ENCODE measurements at regions not wholly inside any gene's neighbourhood (a gene's known extent, or its start where the extent isn't known, plus 50 kb on each side); places are given as distances from the start of the nearest gene placed in this dataset.
A peak's percentile ranks its signal among the peaks of the same experiment; 100 is the strongest.
"Not testable (repeated sequence)": the region's sequence is repeated elsewhere in the genome, so short reads cannot be mapped to it uniquely, and the experiment has no call there.

- TF ChIP-seq CTCF (IDR thresholded peaks at IDR 0.05) (no peak), POLR2A (IDR thresholded peaks at IDR 0.05) (no peak)
- intact Hi-C loops (cut with DNase I; ENCODE audit: low total_unique reads), result no loop called here
- peak in 1 of 2 donors; percentile 46 for DNase-seq (ENCODE audit: low spot score in 2 of 2)
- H3K4me3 ChIP-seq (ENCODE audit: low read depth, poor library complexity, severe bottlenecking), result no peak overlapping the region
- whole genome bisulfite sequencing, 2 donors, result 51 to 65% methylated on average over 11 of the region's 11 CpGs
Measured at GRCh38 chrX:460116-460515, 73.4 kb upstream of the PPP2R3B start.

- WGBS, 2 donors, result 74 to 82% methylated on average over 41 to 44 of the region's 45 CpGs
- TF ChIP-seq POLR2A (IDR thresholded peaks at IDR 0.05) (no peak), CTCF (IDR thresholded peaks at IDR 0.05) (no peak)
- peak in 1 of 2 donors; percentile 78 for DNase-seq (ENCODE audit: low spot score in 2 of 2)
- intact Hi-C loops (cut with DNase I; ENCODE audit: low total_unique reads), result no loop called here
- H3K4me3 ChIP-seq (ENCODE audit: low read depth, poor library complexity, severe bottlenecking), result no peak overlapping the region
Measured at GRCh38 chrX:460823-461640, 74.3 kb upstream of the PPP2R3B start.

- H3K4me3 ChIP-seq (ENCODE audit: low read depth, poor library complexity, severe bottlenecking), result no peak overlapping the region
- TF ChIP-seq POLR2A (IDR thresholded peaks at IDR 0.05) (no peak), CTCF (IDR thresholded peaks at IDR 0.05) (no peak)
- intact Hi-C loops (cut with DNase I; ENCODE audit: low total_unique reads), result no loop called here
- DNase-seq (ENCODE audit: low spot score in 2 of 2), result no peak
- 87% methylated on average over 20 to 21 of the region's 21 CpGs for WGBS, 2 donors
Measured at GRCh38 chrX:462853-463252, 76.1 kb upstream of the PPP2R3B start.

- intact Hi-C loops (cut with DNase I; ENCODE audit: low total_unique reads), result no loop called here
- H3K4me3 ChIP-seq (ENCODE audit: low read depth, poor library complexity, severe bottlenecking), result no peak overlapping the region
- DNase-seq (ENCODE audit: low spot score in 2 of 2), result no peak
- TF ChIP-seq CTCF (IDR thresholded peaks at IDR 0.05), result no peak
- no peak for TF ChIP-seq POLR2A (IDR thresholded peaks at IDR 0.05)
- whole genome bisulfite sequencing, 2 donors, result 77 to 79% methylated on average over 32 of the region's 32 CpGs
Measured at GRCh38 chrX:465418-466215, 78.9 kb upstream of the PPP2R3B start.

GRCh38 chrX:466836-467235 lies 80.1 kb upstream of the PPP2R3B start:
- DNase-seq (ENCODE audit: low spot score in 2 of 2); H3K4me3 ChIP-seq (ENCODE audit: low read depth, poor library complexity, severe bottlenecking); intact Hi-C loops (cut with DNase I; ENCODE audit: low total_unique reads): not testable (repeated sequence)
- WGBS, 2 donors, result 92 to 94% methylated on average over 17 of the region's 17 CpGs

- intact Hi-C loops (cut with DNase I; ENCODE audit: low total_unique reads); DNase-seq (ENCODE audit: low spot score in 2 of 2); H3K4me3 ChIP-seq (ENCODE audit: low read depth, poor library complexity, severe bottlenecking): not testable (repeated sequence)
- WGBS, 2 donors, result 81 to 93% methylated on average over 16 of the region's 16 CpGs
Measured at GRCh38 chrX:467686-468085, 81.0 kb upstream of the PPP2R3B start.

Data from lower leg skin (tissue), 4 donors.